Endothelial cell of umbilical vein (primary cell): ENCODE measurements at regions not wholly inside any gene's neighbourhood (a gene's known extent, or its start where the extent isn't known, plus 50 kb on each side); places are given as distances from the start of the nearest gene placed in this dataset.

ENCODE experiments used
- BruUV-seq: library from RNA; stranded (reverse); fragments of 400-500 nt; replicated peaks from 2 replicates; lab custom pipeline; 2021; lab: Mats Ljungman, UMichigan
- CTCF ChIA-PET: fragments of 300-600, 350-600 bp; sonication (Branson Sonifier 250); formaldehyde crosslinking; loops from one replicate; lab custom pipeline; 2021; ENCODE audit warnings: antibody characterized with exemption, inconsistent platforms; lab: Charles Lee
- POLR2A ChIA-PET: fragments of 300-600, 350-600 bp; sonication (Branson Sonifier 250); formaldehyde crosslinking; loops from one replicate; lab custom pipeline; 2021; ENCODE audit warnings: antibody characterized with exemption, inconsistent platforms; lab: Charles Lee
- DNase-seq: peaks from one replicate; pipeline ENCODE4 v3.0.0-alpha.2; 2011; ENCODE audit warnings: low read depth, low spot score
- FAIRE-seq: peaks from 2 replicates; lab custom pipeline; 2011; peaks lifted over from hg19 to GRCh38; lab: Jason Lieb, UNC
- H2AFZ ChIP-seq: 2 replicates; pipeline ENCODE4 v1.6.0; 2012; ENCODE audit warnings: low read depth, low read length, control low read depth, inconsistent platforms
- H3K27ac ChIP-seq: 2 replicates; pipeline ENCODE4 v1.5.1; 2011; ENCODE audit warnings: low read depth, mild to moderate bottlenecking, control low read depth, low read length, moderate library complexity; ENCODE audit not compliant: insufficient read depth
- H3K27me3 ChIP-seq, 2 experiments: 2 replicates each; pipeline versions ENCODE4 v1.6.0 to v1.6.1; 2011; ENCODE audit warnings: low read length in 2 of 2, mixed read lengths in 1 of 2; ENCODE audit not compliant: control insufficient read depth in 2 of 2, insufficient read depth in 2 of 2
- H3K36me3 ChIP-seq, 2 experiments: 2 replicates in 1 of 2; 3 replicates in 1 of 2; pipeline ENCODE4 v1.5.1; 2011; ENCODE audit warnings: low read length in 2 of 2, mild to moderate bottlenecking in 1 of 2, moderate library complexity in 1 of 2; ENCODE audit not compliant: control insufficient read depth in 2 of 2, insufficient read depth in 2 of 2; ENCODE audit errors: extremely low read depth in 1 of 2
- H3K4me1 ChIP-seq: 3 replicates; pipeline ENCODE4 v1.5.1; 2011; ENCODE audit warnings: mild to moderate bottlenecking, low read length; ENCODE audit not compliant: control insufficient read depth, insufficient read depth; ENCODE audit errors: extremely low read depth
- H3K4me2 ChIP-seq: 2 replicates; pipeline ENCODE4 v1.6.1; 2011; ENCODE audit warnings: low read length, control low read depth, mixed read lengths; ENCODE audit not compliant: insufficient read depth
- H3K4me3 ChIP-seq, 3 experiments: fragments of 200-600 bp in 1 of 3; sonication (generic), shearing (Covaris generic) in 1 of 3; replicated peaks in 1 of 3; 2 replicates each; pipeline ENCODE4 v1.5.1; 2011 to 2016; ENCODE audit warnings: control low read depth in 3 of 3, low read length in 3 of 3, mild to moderate bottlenecking in 2 of 3, inconsistent platforms in 1 of 3, low read depth in 1 of 3, moderate library complexity in 1 of 3; ENCODE audit not compliant: insufficient read depth in 1 of 3
- H3K79me2 ChIP-seq: 2 replicates; pipeline ENCODE4 v1.6.0; 2012; ENCODE audit warnings: low read length, inconsistent platforms; ENCODE audit not compliant: control insufficient read depth, insufficient read depth
- H3K9ac ChIP-seq: replicated peaks from 2 replicates; pipeline ENCODE3; 2011; ENCODE audit warnings: low read length, control low read depth; ENCODE audit not compliant: insufficient read depth; ENCODE audit errors: extremely low read depth
- H3K9me1 ChIP-seq: replicated peaks from 3 replicates; pipeline ENCODE4 v1.6.0; 2011; ENCODE audit warnings: mild to moderate bottlenecking, low read length; ENCODE audit not compliant: control insufficient read depth, insufficient read depth; ENCODE audit errors: extremely low read depth
- H3K9me3 ChIP-seq: replicated peaks from 2 replicates; pipeline ENCODE4 v1.5.1; 2012; ENCODE audit warnings: low read length, inconsistent platforms; ENCODE audit not compliant: control insufficient read depth, insufficient read depth
- H4K20me1 ChIP-seq: replicated peaks from 2 replicates; pipeline ENCODE3; 2011; ENCODE audit warnings: mild to moderate bottlenecking, low read length; ENCODE audit not compliant: control insufficient read depth, insufficient read depth; ENCODE audit errors: extremely low read depth
- CTCF ChIP-seq, 2 donors: IDR thresholded peaks; 1 replicate in 1 of 2; 2 replicates in 1 of 2; pipeline ENCODE4 v1.5.1; 2011; ENCODE audit warnings: low read length in 2 of 2, mild to moderate bottlenecking in 2 of 2, moderate library complexity in 2 of 2, control low read depth in 1 of 2, inconsistent platforms in 1 of 2, low read depth in 1 of 2; ENCODE audit not compliant: insufficient read depth in 1 of 2; ENCODE audit errors: extremely low read depth in 1 of 2
- EZH2 ChIP-seq: IDR thresholded peaks from 2 replicates; pipeline ENCODE4 v1.6.1; 2012; ENCODE audit warnings: borderline replicate concordance, low read depth, mild to moderate bottlenecking, moderate library complexity, low read length, inconsistent platforms; ENCODE audit not compliant: severe bottlenecking
- FOS ChIP-seq: IDR thresholded peaks from 2 replicates; pipeline ENCODE4 v1.6.1; 2011; ENCODE audit warnings: mild to moderate bottlenecking, low read length, moderate library complexity, borderline replicate concordance; ENCODE audit not compliant: insufficient read depth
- GATA2 ChIP-seq: IDR thresholded peaks from 2 replicates; pipeline ENCODE4 v1.7.0; 2011; ENCODE audit warnings: low read depth, mild to moderate bottlenecking, moderate library complexity, mixed read lengths, low read length; ENCODE audit not compliant: insufficient read length, insufficient read depth
- JUN ChIP-seq: IDR thresholded peaks from 2 replicates; pipeline ENCODE4 v1.6.1; 2011; ENCODE audit warnings: borderline replicate concordance, low read depth; ENCODE audit not compliant: insufficient read length, insufficient read depth
- MAX ChIP-seq: IDR thresholded peaks from 2 replicates; pipeline ENCODE4 v1.6.1; 2011; ENCODE audit not compliant: insufficient read depth, insufficient read length
- MYC ChIP-seq: IDR thresholded peaks from one replicate; pipeline ENCODE4 v1.6.1; 2011; ENCODE audit warnings: mild to moderate bottlenecking, low read depth, low read length
- POLR2A ChIP-seq: IDR thresholded peaks from 2 replicates; pipeline ENCODE4 v1.6.1; 2012; ENCODE audit warnings: low read depth, mild to moderate bottlenecking, control low read depth, low read length
- POLR2AphosphoS5 ChIP-seq: IDR thresholded peaks from 2 replicates; pipeline ENCODE4 v1.6.1; 2012; ENCODE audit warnings: low read depth, mild to moderate bottlenecking, control low read depth, low read length, moderate library complexity; ENCODE audit not compliant: insufficient read depth
- dilution Hi-C: fragments of 300-500 bp; cut with MboI; formaldehyde crosslinking; loops from one replicate; pipeline ENCODE4 v1.15.0; 2019; ENCODE audit warnings: low sequenced_read_pairs; ENCODE audit not compliant: extremely low pct_ligation_motif_present
- intact Hi-C: fragments of 100-400 bp; cut with micrococcal nuclease; formaldehyde crosslinking; loops from one replicate; pipeline ENCODE4 v1.10.0; 2022

- ChIA-PET POLR2A (no interaction called here), CTCF (no interaction called here)
- Histone ChIP-seq H3K4me2 (no peak overlapping the region), H3K36me3 (no peaks in the 10 kb centered on the region), H3K9ac (no peak overlapping the region), H3K79me2 (no peaks in the 10 kb centered on the region), H2AFZ (no peak overlapping the region), H3K4me1 (no peaks in the 10 kb centered on the region), H3K4me3 (no peak overlapping the region), H3K9me3 (no peaks in the 10 kb centered on the region), H4K20me1 (no peaks in the 10 kb centered on the region), H3K27me3 (no peaks in the 10 kb centered on the region), H3K27ac (no peak overlapping the region), H3K9me1 (no peaks in the 10 kb centered on the region)
- dilution Hi-C loops (no loop called here), intact Hi-C loops (no loop called here)
- no TSS peak for BruUV-seq
- DNase-seq (no peak), FAIRE-seq (no peak)
- TF ChIP-seq JUN (no peak), FOS (no peak), MYC (no peak), EZH2 (no peak), CTCF (IDR thresholded peaks at IDR 0.05; ENCODE audit: extremely low read depth in 1 of 2, insufficient read depth in 1 of 2, low read depth in 1 of 2, low read length in 2 of 2) (no peak), POLR2AphosphoS5 (no peak), POLR2A (no peak), GATA2 (no peak), MAX (no peak)
Measured at GRCh38 chr14:27881646-27882045, 884.9 kb upstream of the FOXG1 start.
